ENCODE measurements at regions not wholly inside any gene's neighbourhood (a gene's known extent, or its start where the extent isn't known, plus 50 kb on each side); places are given as distances from the start of the nearest gene placed in this dataset.

DNA sequence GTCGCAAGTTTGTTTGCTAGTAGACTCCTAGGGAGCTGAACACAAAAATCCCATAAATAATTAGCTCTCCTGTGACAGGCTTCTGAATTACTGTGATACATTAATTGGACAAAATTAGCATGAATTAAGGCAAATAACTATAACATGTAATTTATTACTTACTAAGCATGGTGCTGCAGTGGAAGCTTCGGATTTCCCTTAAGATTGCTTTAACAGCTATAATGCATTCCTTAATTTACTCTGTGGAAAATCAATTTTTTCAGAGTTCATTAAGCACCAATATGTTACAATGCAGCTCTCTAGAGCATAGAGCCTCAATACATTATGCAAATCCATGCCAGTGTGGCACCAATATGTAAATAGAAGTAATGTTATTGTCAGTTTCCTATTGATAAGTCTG is 201.5 kb downstream of the MDFIC start:
- Histone ChIP-seq H3K9me1 (replicated peaks; ENCODE audit: control insufficient read depth, extremely low read depth, insufficient read depth, low read length) (no peaks in the 10 kb centered on the region), H4K20me1 (replicated peaks; ENCODE audit: control insufficient read depth, extremely low read depth, insufficient read depth, low read length) (no peaks in the 10 kb centered on the region), H3K4me3 (replicated peaks in 1 of 3; ENCODE audit: insufficient read depth in 1 of 3, low read depth in 1 of 3, low read length in 3 of 3) (no peak overlapping the region), H3K27me3 (ENCODE audit: control insufficient read depth in 2 of 2, insufficient read depth in 2 of 2, low read length in 2 of 2) (no peaks in the 10 kb centered on the region), H3K4me1 (ENCODE audit: control insufficient read depth, extremely low read depth, insufficient read depth, low read length) (peaks cover 10% of the 10 kb centered on the region), H3K36me3 (ENCODE audit: control insufficient read depth in 2 of 2, extremely low read depth in 1 of 2, insufficient read depth in 2 of 2, low read length in 2 of 2) (no peaks in the 10 kb centered on the region), H3K9me3 (replicated peaks; ENCODE audit: control insufficient read depth, insufficient read depth, low read length) (no peaks in the 10 kb centered on the region), H3K79me2 (ENCODE audit: control insufficient read depth, insufficient read depth, low read length) (no peaks in the 10 kb centered on the region), H3K4me2 (ENCODE audit: insufficient read depth, low read length) (no peak overlapping the region), H3K27ac (ENCODE audit: insufficient read depth, low read depth, low read length) (no peak overlapping the region), H2AFZ (ENCODE audit: low read depth, low read length) (no peak overlapping the region), H3K9ac (replicated peaks; ENCODE audit: extremely low read depth, insufficient read depth, low read length) (no peak overlapping the region)
- ChIA-PET CTCF (interaction anchor here (1.2 kb wide), 1 partner anchor 12 kb away, joined by 3 read pairs; no protein-coding TSS in a partner anchor), POLR2A (no interaction called here)
- FAIRE-seq (no peak), DNase-seq (ENCODE audit: low read depth, low spot score) (no peak)
- intact Hi-C loops (cut with micrococcal nuclease): loop anchor here (2.0 kb wide), 1 partner anchor 13 kb away; no protein-coding TSS in a partner anchor
- dilution Hi-C loops (cut with MboI; ENCODE audit: extremely low pct_ligation_motif_present, low sequenced_read_pairs): no loop called here
- no peak for TF ChIP-seq GATA2 (IDR thresholded peaks at IDR 0.05; ENCODE audit: insufficient read depth, insufficient read length, low read depth, low read length)
- TF ChIP-seq, protein P1, sequence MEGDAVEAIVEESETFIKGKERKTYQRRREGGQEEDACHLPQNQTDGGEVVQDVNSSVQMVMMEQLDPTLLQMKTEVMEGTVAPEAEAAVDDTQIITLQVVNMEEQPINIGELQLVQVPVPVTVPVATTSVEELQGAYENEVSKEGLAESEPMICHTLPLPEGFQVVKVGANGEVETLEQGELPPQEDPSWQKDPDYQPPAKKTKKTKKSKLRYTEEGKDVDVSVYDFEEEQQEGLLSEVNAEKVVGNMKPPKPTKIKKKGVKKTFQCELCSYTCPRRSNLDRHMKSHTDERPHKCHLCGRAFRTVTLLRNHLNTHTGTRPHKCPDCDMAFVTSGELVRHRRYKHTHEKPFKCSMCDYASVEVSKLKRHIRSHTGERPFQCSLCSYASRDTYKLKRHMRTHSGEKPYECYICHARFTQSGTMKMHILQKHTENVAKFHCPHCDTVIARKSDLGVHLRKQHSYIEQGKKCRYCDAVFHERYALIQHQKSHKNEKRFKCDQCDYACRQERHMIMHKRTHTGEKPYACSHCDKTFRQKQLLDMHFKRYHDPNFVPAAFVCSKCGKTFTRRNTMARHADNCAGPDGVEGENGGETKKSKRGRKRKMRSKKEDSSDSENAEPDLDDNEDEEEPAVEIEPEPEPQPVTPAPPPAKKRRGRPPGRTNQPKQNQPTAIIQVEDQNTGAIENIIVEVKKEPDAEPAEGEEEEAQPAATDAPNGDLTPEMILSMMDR (IDR thresholded peaks at IDR 0.05; ENCODE audit: extremely low read depth in 1 of 2, insufficient read depth in 1 of 2, low read depth in 1 of 2, low read length in 2 of 2): no peak
- no peak for TF ChIP-seq POLR2AphosphoS5 (IDR thresholded peaks at IDR 0.05; ENCODE audit: insufficient read depth, low read depth, low read length)
- TF ChIP-seq FOS (IDR thresholded peaks at IDR 0.05; ENCODE audit: borderline replicate concordance, insufficient read depth, low read length): no peak
- TF ChIP-seq POLR2A (IDR thresholded peaks at IDR 0.05; ENCODE audit: low read depth, low read length): no peak
- TF ChIP-seq EZH2 (IDR thresholded peaks at IDR 0.05; ENCODE audit: borderline replicate concordance, low read depth, low read length, severe bottlenecking): no peak
- TF ChIP-seq, protein P2, sequence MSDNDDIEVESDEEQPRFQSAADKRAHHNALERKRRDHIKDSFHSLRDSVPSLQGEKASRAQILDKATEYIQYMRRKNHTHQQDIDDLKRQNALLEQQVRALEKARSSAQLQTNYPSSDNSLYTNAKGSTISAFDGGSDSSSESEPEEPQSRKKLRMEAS (IDR thresholded peaks at IDR 0.05; ENCODE audit: insufficient read depth, insufficient read length): no peak
- TF ChIP-seq JUN (IDR thresholded peaks at IDR 0.05; ENCODE audit: borderline replicate concordance, insufficient read depth, insufficient read length, low read depth): no peak
- TF ChIP-seq MYC (IDR thresholded peaks at IDR 0.05; ENCODE audit: low read depth, low read length): no peak
- no TSS peak for BruUV-seq (replicated peaks)

All from endothelial cell of umbilical vein (primary cell).